OCI-LY3 (cell line): ENCODE measurements at regions not wholly inside any gene's neighbourhood (a gene's known extent, or its start where the extent isn't known, plus 50 kb on each side); places are given as distances from the start of the nearest gene placed in this dataset.

ENCODE experiments used
- EZH2phosphoT487 ChIP-seq: fragments of 200-600 bp; shearing (Covaris generic); IDR thresholded peaks from 2 replicates; pipeline ENCODE4 v1.6.1; 2018; ENCODE audit warnings: antibody characterized with exemption, mixed run types, low read depth
- TF ChIP-seq, protein P1 (sequence below): fragments of 200-600, 300-600 bp; sonication (generic); IDR thresholded peaks from 2 replicates; pipeline ENCODE4 v1.5.1; 2014; ENCODE audit warnings: antibody characterized with exemption, low read length, low read depth

DNA sequence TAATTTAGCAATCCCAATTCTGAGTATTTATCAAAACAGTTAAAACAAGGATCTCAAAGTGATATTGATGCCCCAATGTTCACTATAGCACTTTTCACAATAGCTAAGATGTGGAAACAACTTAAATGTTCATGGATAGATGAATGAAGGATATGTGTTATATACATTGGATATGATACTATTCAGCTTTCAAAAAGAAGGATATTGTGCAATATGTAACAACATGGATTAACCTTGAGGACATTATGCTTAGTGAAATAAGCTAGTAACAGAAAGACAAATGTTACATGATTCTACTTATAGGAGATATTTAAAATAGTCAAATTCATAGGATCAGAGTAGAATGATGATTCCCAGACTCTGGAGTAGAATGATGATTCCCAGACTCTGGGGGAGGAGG, 78.0 kb downstream of the INSIG2 start:
- TF ChIP-seq, protein P1, sequence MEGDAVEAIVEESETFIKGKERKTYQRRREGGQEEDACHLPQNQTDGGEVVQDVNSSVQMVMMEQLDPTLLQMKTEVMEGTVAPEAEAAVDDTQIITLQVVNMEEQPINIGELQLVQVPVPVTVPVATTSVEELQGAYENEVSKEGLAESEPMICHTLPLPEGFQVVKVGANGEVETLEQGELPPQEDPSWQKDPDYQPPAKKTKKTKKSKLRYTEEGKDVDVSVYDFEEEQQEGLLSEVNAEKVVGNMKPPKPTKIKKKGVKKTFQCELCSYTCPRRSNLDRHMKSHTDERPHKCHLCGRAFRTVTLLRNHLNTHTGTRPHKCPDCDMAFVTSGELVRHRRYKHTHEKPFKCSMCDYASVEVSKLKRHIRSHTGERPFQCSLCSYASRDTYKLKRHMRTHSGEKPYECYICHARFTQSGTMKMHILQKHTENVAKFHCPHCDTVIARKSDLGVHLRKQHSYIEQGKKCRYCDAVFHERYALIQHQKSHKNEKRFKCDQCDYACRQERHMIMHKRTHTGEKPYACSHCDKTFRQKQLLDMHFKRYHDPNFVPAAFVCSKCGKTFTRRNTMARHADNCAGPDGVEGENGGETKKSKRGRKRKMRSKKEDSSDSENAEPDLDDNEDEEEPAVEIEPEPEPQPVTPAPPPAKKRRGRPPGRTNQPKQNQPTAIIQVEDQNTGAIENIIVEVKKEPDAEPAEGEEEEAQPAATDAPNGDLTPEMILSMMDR, result no peak
- TF ChIP-seq EZH2phosphoT487, result no peak
